ENCODE measurements at regions not wholly inside any gene's neighbourhood (a gene's known extent, or its start where the extent isn't known, plus 50 kb on each side); places are given as distances from the start of the nearest gene placed in this dataset.

DNA sequence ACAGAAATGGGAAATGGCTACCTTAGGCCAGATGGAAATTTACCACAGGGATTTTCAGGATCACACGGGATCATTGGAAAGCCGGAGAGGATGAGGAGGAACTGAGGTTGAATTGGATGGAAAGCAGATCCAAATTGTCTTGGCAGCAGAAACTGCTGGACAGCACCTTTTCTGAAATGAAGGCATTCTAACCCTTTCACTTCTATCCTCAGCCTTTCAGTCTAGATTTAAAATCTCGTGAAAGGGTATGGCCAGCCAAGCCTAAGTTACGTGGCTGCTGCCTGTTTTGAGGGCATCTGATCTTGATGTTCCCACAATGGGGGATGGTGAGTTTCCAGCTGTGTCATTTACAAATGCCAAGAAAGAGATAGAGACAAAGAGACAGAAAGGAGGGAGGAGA is 358.2 kb downstream of the KIF16B start:
- no peak overlapping the region for H3K9ac ChIP-seq (ENCODE audit: insufficient read depth in 1 of 2, low read depth in 2 of 2, low read length in 2 of 2)

More for the DNA sequence above, 358.2 kb downstream of the KIF16B start:
- H3K36me3 ChIP-seq (ENCODE audit: control insufficient read depth, insufficient read depth, low read length): no peaks in the 10 kb centered on the region
- H3K4me1 ChIP-seq (replicated peaks in 1 of 2; ENCODE audit: control insufficient read depth in 2 of 2, insufficient read depth in 2 of 2, low read length in 2 of 2): no peaks in the 10 kb centered on the region
- H3K79me2 ChIP-seq (ENCODE audit: control insufficient read depth, insufficient read depth, low read length): no peaks in the 10 kb centered on the region
- in situ Hi-C loops (cut with MboI) (no loop called here), intact Hi-C loops (cut with micrococcal nuclease) (no loop called here)
- H3K4me3 ChIP-seq: no peak overlapping the region
- no peaks in the 10 kb centered on the region for H4K20me1 ChIP-seq (replicated peaks; ENCODE audit: control insufficient read depth, insufficient read depth, low read length)
- BruUV-seq (replicated peaks): no TSS peak
- FAIRE-seq (no peak), ATAC-seq (no peak), DNase-seq (ENCODE audit: extremely low read depth in 1 of 4, low spot score in 3 of 4) (no peak)
- no peaks in the 10 kb centered on the region for H3K9me3 ChIP-seq (replicated peaks; ENCODE audit: control insufficient read depth, insufficient read depth, low read depth, low read length)
- 0% methylated on average over 4 of the region's 4 CpGs for WGBS (ENCODE audit: insufficient coverage, low coverage, missing lambda C conversion rate)
- TF ChIP-seq PTBP1 (IDR thresholded peaks at IDR 0.05; ENCODE audit: low read depth, low read length): no peak
- 0 out of 2 replicates have a peak, but pooled peaks have one; percentile 12 for TF ChIP-seq REST (IDR thresholded peaks at IDR 0.05; ENCODE audit: borderline replicate concordance)
- no peak for TF ChIP-seq REST (CRISPR knock-in tag; IDR thresholded peaks at IDR 0.05; ENCODE audit: low read depth)
- H3K4me2 ChIP-seq (ENCODE audit: insufficient read depth, low read length): no peak overlapping the region
- no peak overlapping the region for H2AFZ ChIP-seq (ENCODE audit: low read depth, low read length)
- ChIA-PET POLR2A (no interaction called here), CTCF (ENCODE audit: low intra/inter-chr PET ratio) (no interaction called here)
- H3K27ac ChIP-seq (ENCODE audit: extremely low read depth, low read depth, low read length): no peak overlapping the region
- H3K9me1 ChIP-seq (ENCODE audit: control insufficient read depth, insufficient read depth, low read length): no peaks in the 10 kb centered on the region
- H3K27me3 ChIP-seq (ENCODE audit: control insufficient read depth in 2 of 2, insufficient read depth in 2 of 2, low read length in 2 of 2): no peaks in the 10 kb centered on the region

Data from K562 (cell line).